Endothelial cell (in vitro differentiated cells): ENCODE measurements at regions not wholly inside any gene's neighbourhood (a gene's known extent, or its start where the extent isn't known, plus 50 kb on each side); places are given as distances from the start of the nearest gene placed in this dataset.

Source experiments
- DNase-seq: peaks from one replicate; pipeline ENCODE4 v3.0.0; 2021; ENCODE audit warnings: low spot score
- H3K27ac Mint-ChIP-seq: one replicate; pipeline ENCODE4 v1.8.0; 2021; ENCODE audit warnings: mixed read lengths, inconsistent platforms; ENCODE audit not compliant: unreplicated experiment
- H3K27me3 Mint-ChIP-seq: one replicate; pipeline ENCODE4 v1.8.0; 2021; ENCODE audit warnings: mild to moderate bottlenecking, moderate library complexity, mixed read lengths, inconsistent platforms; ENCODE audit not compliant: unreplicated experiment
- H3K36me3 Mint-ChIP-seq: one replicate; pipeline ENCODE4 v1.8.0; 2021; ENCODE audit warnings: mild to moderate bottlenecking, low read depth, mixed read lengths, inconsistent platforms; ENCODE audit not compliant: unreplicated experiment
- H3K4me1 Mint-ChIP-seq: one replicate; pipeline ENCODE4 v1.8.0; 2021; ENCODE audit warnings: mild to moderate bottlenecking, mixed read lengths, inconsistent platforms; ENCODE audit not compliant: unreplicated experiment
- H3K4me3 Mint-ChIP-seq: one replicate; pipeline ENCODE4 v1.8.0; 2021; ENCODE audit warnings: mild to moderate bottlenecking, mixed read lengths, inconsistent platforms; ENCODE audit not compliant: unreplicated experiment
- H3K9me3 Mint-ChIP-seq: one replicate; pipeline ENCODE4 v1.8.0; 2021; ENCODE audit warnings: mixed read lengths, inconsistent platforms; ENCODE audit not compliant: unreplicated experiment
- TF ChIP-seq, protein P1 (sequence below): fragments of 200-600 bp; sonication (generic); IDR thresholded peaks from one replicate; pipeline ENCODE4 v1.5.0; 2021; ENCODE audit warnings: antibody characterized with exemption; ENCODE audit not compliant: unreplicated experiment

DNA sequence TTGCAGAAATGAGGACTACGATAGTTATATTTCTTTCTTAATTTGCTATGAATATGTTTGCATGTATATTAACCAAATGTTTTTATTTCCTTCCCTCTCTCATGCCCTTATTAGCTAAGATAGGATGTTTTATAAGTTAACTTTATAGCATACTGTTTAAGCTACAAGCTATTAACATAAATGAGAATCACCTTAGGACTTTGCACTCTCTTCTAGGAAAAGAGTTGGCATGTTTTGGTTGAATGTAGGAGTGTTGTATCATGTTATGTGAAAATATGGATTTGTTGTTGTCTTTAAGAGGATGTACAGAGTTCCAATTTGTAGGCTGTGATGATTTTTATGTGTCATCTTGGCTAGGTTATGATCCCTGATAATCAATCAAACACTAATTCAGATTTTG is 467.4 kb upstream of the SETBP1 start:
- Mint-ChIP-seq H3K4me3 (no peak overlapping the region), H3K27ac (no peak overlapping the region), H3K36me3 (no peaks in the 10 kb centered on the region), H3K9me3 (no peaks in the 10 kb centered on the region), H3K27me3 (no peaks in the 10 kb centered on the region), H3K4me1 (no peaks in the 10 kb centered on the region)
- no peak for DNase-seq
- TF ChIP-seq, protein P1, sequence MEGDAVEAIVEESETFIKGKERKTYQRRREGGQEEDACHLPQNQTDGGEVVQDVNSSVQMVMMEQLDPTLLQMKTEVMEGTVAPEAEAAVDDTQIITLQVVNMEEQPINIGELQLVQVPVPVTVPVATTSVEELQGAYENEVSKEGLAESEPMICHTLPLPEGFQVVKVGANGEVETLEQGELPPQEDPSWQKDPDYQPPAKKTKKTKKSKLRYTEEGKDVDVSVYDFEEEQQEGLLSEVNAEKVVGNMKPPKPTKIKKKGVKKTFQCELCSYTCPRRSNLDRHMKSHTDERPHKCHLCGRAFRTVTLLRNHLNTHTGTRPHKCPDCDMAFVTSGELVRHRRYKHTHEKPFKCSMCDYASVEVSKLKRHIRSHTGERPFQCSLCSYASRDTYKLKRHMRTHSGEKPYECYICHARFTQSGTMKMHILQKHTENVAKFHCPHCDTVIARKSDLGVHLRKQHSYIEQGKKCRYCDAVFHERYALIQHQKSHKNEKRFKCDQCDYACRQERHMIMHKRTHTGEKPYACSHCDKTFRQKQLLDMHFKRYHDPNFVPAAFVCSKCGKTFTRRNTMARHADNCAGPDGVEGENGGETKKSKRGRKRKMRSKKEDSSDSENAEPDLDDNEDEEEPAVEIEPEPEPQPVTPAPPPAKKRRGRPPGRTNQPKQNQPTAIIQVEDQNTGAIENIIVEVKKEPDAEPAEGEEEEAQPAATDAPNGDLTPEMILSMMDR: no peak

DNA sequence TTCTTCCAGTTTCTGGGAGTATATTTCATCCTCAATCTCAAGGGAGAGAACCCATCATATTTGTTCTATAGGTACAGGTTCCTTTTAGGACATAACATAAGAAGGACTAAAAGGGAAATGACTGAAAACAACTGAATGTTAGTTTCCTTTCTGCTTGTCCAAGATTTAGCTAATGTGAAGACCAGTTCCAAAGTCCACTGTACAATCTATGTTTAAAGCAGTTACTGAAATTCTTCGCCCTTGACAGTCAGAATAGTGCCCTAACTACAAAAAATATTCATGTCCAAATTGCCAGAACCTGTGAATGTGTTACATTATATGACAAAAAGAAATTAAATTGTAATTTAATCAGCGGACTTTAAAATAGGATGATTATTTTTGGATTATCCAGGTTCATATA is 466.3 kb upstream of the SETBP1 start:
- H3K27me3 Mint-ChIP-seq: no peaks in the 10 kb centered on the region
- H3K27ac Mint-ChIP-seq: no peak overlapping the region
- no peak for DNase-seq
- H3K4me1 Mint-ChIP-seq: no peaks in the 10 kb centered on the region
- TF ChIP-seq, protein P1: no peak
- H3K36me3 Mint-ChIP-seq: no peaks in the 10 kb centered on the region
- no peaks in the 10 kb centered on the region for H3K9me3 Mint-ChIP-seq
- H3K4me3 Mint-ChIP-seq: no peak overlapping the region

DNA sequence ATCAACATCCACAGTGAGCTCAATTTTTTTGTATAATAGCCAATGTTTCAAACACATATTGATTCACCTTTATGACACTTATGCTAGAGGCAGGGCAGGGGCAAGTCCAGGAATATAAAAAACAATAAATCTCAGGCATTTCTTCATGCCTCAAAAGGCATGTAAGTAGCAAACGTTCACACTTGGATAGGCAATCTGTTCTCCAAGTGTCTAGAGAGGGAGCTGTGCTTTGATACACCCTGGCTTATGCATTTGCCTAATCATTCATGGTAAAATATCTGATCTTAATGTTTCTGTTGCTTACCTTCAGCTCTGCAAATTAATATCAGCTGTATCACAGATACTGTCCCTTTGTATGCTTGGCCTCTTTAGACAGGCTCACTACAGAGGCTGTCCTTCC is 464.5 kb upstream of the SETBP1 start:
- TF ChIP-seq, protein P1: no peak
- H3K36me3 Mint-ChIP-seq: no peaks in the 10 kb centered on the region
- DNase-seq: no peak
- no peaks in the 10 kb centered on the region for H3K4me1 Mint-ChIP-seq
- H3K9me3 Mint-ChIP-seq: no peaks in the 10 kb centered on the region
- H3K27me3 Mint-ChIP-seq: no peaks in the 10 kb centered on the region
- H3K27ac Mint-ChIP-seq: no peak overlapping the region
- H3K4me3 Mint-ChIP-seq: no peak overlapping the region

DNA sequence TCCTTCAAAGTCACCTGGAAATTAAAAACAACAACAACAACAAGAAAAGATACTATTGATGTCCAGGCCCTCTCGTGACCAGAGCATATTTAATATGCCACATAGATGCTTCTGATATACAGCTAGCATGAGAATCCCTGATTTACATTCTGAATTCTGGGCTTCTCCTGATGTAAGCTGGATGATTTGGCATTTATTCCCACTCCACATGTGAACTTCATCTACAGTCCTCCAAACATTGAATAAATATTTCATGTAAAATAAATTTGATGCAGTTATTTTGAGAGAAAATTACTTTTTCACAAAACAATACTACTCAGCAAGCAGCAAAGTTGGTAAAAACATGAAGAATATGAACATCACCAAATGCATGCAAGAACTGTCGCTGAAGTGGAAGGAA is 453.2 kb upstream of the SETBP1 start:
- H3K27me3 Mint-ChIP-seq: no peaks in the 10 kb centered on the region
- TF ChIP-seq, protein P1: no peak
- no peak for DNase-seq
- no peaks in the 10 kb centered on the region for H3K9me3 Mint-ChIP-seq
- H3K27ac Mint-ChIP-seq: no peak overlapping the region
- peaks cover 6% of the 10 kb centered on the region for H3K4me1 Mint-ChIP-seq
- no peaks in the 10 kb centered on the region for H3K36me3 Mint-ChIP-seq
- no peak overlapping the region for H3K4me3 Mint-ChIP-seq

DNA sequence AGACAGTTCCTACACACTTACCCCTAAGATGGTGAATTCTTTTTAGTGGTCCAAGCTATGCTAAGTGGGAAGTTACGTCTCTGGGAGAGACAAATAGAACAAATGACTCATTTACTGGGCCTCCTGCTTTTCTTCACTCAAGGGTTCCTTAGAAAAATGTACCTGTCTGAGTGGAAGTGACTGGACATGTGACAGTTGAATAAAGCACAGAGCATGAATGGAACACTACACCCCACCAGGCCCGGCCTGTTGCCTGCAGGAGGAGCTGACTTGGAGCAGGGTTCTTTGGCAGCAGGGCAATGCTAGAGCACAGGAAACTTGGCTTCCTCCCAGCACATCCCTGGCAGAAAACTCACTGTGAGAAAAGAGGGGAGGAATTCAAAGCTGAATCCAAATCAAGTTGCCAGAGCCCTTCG is 451.0 kb upstream of the SETBP1 start:
- peaks cover 6% of the 10 kb centered on the region for H3K4me1 Mint-ChIP-seq
- no peaks in the 10 kb centered on the region for H3K9me3 Mint-ChIP-seq
- DNase-seq: peak; percentile 10
- no peak overlapping the region for H3K4me3 Mint-ChIP-seq
- no peak overlapping the region for H3K27ac Mint-ChIP-seq
- no peaks in the 10 kb centered on the region for H3K27me3 Mint-ChIP-seq
- H3K36me3 Mint-ChIP-seq: no peaks in the 10 kb centered on the region
- TF ChIP-seq, protein P1: no peak
